ENCODE measurements at regions not wholly inside any gene's neighbourhood (a gene's known extent, or its start where the extent isn't known, plus 50 kb on each side); places are given as distances from the start of the nearest gene placed in this dataset.
A peak's percentile ranks its signal among the peaks of the same experiment; 100 is the strongest.

DNA sequence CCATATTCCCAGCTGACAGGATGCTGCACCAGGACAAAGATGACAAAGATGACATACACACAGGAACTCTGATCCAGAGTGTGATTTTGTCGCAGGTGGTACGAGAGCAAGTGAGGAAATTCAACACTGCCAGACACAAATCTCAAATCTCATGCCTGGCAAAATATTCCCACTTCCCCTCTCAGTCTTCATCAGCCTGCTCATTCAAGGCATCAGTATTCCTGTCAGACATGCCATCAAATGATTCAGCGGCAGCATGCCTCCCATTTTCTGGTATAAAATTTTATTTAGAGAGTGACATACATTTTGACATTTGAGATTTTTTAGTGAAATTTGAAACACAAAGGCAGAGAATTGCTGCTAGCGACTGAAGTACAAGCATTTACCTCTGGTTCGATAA is 228.1 kb upstream of the LMCD1 start:
- Mint-ChIP-seq H3K27me3 (ENCODE audit: low read depth) (no peaks in the 10 kb centered on the region), H3K9me3 (no peaks in the 10 kb centered on the region), H3K27ac (no peak overlapping the region), H3K4me1 (peaks cover 12% of the 10 kb centered on the region), H3K4me3 (no peak overlapping the region), H3K36me3 (ENCODE audit: low read depth) (no peaks in the 10 kb centered on the region)
- TF ChIP-seq CTCF (IDR thresholded peaks at IDR 0.05; ENCODE audit: unreplicated experiment in 3 of 3), result no peak

DNA sequence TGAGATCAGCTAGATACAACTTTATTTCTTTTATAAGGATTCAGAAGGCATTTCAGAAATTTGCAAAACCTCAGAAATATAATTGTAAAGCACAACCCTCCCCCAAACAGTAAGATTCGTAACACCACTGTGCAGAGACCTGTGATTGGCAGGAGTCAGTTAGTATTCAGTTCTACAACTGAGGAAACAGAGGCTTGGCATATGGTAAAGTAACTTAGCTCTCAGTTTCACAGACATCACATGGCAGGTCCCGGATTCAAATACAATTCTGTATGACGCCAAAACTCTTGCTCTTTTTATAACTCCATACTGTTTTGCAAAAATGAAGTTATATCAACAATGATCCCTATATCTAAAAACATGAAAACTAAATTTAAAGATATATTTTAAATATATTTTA is 225.6 kb upstream of the LMCD1 start:
- peaks cover 27% of the 10 kb centered on the region for H3K4me1 Mint-ChIP-seq

GRCh38 chr3:8276506-8276905 is 225.1 kb upstream of the LMCD1 start:
- Mint-ChIP-seq H3K36me3 (ENCODE audit: low read depth) (no peaks in the 10 kb centered on the region), H3K4me3 (no peak overlapping the region), H3K27me3 (ENCODE audit: low read depth) (peaks cover 4% of the 10 kb centered on the region), H3K4me1 (peaks cover 29% of the 10 kb centered on the region), H3K9me3 (no peaks in the 10 kb centered on the region), H3K27ac (no peak overlapping the region)
- no peak for TF ChIP-seq CTCF (IDR thresholded peaks at IDR 0.05; ENCODE audit: unreplicated experiment in 3 of 3)

More for the DNA sequence above, 225.6 kb upstream of the LMCD1 start:
- TF ChIP-seq CTCF (IDR thresholded peaks at IDR 0.05; ENCODE audit: unreplicated experiment in 3 of 3), result no peak
- Mint-ChIP-seq H3K27me3 (ENCODE audit: low read depth) (peaks cover 4% of the 10 kb centered on the region), H3K9me3 (no peaks in the 10 kb centered on the region), H3K27ac (peak overlapping the region in 1 of 3 experiments; percentile 40), H3K36me3 (ENCODE audit: low read depth) (no peaks in the 10 kb centered on the region), H3K4me3 (no peak overlapping the region)

GRCh38 chr3:8278448-8278847 is 223.2 kb upstream of the LMCD1 start:
- Mint-ChIP-seq H3K27me3 (ENCODE audit: low read depth) (peaks cover 4% of the 10 kb centered on the region), H3K36me3 (ENCODE audit: low read depth) (no peaks in the 10 kb centered on the region), H3K4me1 (peaks cover 48% of the 10 kb centered on the region), H3K9me3 (no peaks in the 10 kb centered on the region), H3K4me3 (no peak overlapping the region), H3K27ac (no peak overlapping the region)
- TF ChIP-seq CTCF (IDR thresholded peaks at IDR 0.05; ENCODE audit: unreplicated experiment in 3 of 3), result no peak

- H3K27ac Mint-ChIP-seq, result peak overlapping the region in 2 of 3 experiments; percentile 10 to 53
- no peak overlapping the region for H3K4me3 Mint-ChIP-seq
- no peaks in the 10 kb centered on the region for H3K9me3 Mint-ChIP-seq
- no peak for TF ChIP-seq CTCF (IDR thresholded peaks at IDR 0.05; ENCODE audit: unreplicated experiment in 3 of 3)
- peaks cover 4% of the 10 kb centered on the region for H3K27me3 Mint-ChIP-seq (ENCODE audit: low read depth)
- H3K4me1 Mint-ChIP-seq, result peaks cover 46% of the 10 kb centered on the region
- H3K36me3 Mint-ChIP-seq (ENCODE audit: low read depth), result no peaks in the 10 kb centered on the region
Measured at GRCh38 chr3:8279476-8279875, 222.1 kb upstream of the LMCD1 start.

- H3K27me3 Mint-ChIP-seq (ENCODE audit: low read depth), result peaks cover 4% of the 10 kb centered on the region
- H3K4me1 Mint-ChIP-seq, result peaks cover 46% of the 10 kb centered on the region
- H3K4me3 Mint-ChIP-seq, result no peak overlapping the region
- TF ChIP-seq CTCF (IDR thresholded peaks at IDR 0.05; ENCODE audit: unreplicated experiment in 3 of 3), result no peak
- peak overlapping the region in 2 of 3 experiments; percentile 10 to 53 for H3K27ac Mint-ChIP-seq
- H3K36me3 Mint-ChIP-seq (ENCODE audit: low read depth), result no peaks in the 10 kb centered on the region
- H3K9me3 Mint-ChIP-seq, result no peaks in the 10 kb centered on the region
Measured at GRCh38 chr3:8279886-8280550, 221.6 kb upstream of the LMCD1 start.

All from nephron (organoid).